ENCODE measurements at regions not wholly inside any gene's neighbourhood (a gene's known extent, or its start where the extent isn't known, plus 50 kb on each side); places are given as distances from the start of the nearest gene placed in this dataset.

GRCh38 chr14:36373982-36374673 is 53.7 kb upstream of the MBIP start:
- no peak overlapping the region for H3K27ac ChIP-seq (ENCODE audit: low read depth, low read length)
- 46% methylated on average over 4 of the region's 4 CpGs for whole genome bisulfite sequencing

More at GRCh38 chr14:36373982-36374673, 53.7 kb upstream of the MBIP start:
- Histone ChIP-seq H3K9ac (ENCODE audit: low read depth, low read length) (no peak overlapping the region), H3K4me1 (ENCODE audit: insufficient read depth, low read length) (no peaks in the 10 kb centered on the region), H3K9me3 (ENCODE audit: insufficient read depth, low read depth, low read length) (no peaks in the 10 kb centered on the region), H3K27me3 (ENCODE audit: insufficient read depth, low read length) (peaks cover 5% of the 10 kb centered on the region), H3K4me3 (ENCODE audit: low read length) (no peak overlapping the region), H3K36me3 (ENCODE audit: insufficient read depth, low read length) (no peaks in the 10 kb centered on the region)

Data from HUES64 (cell line).